ENCODE measurements at regions not wholly inside any gene's neighbourhood (a gene's known extent, or its start where the extent isn't known, plus 50 kb on each side); places are given as distances from the start of the nearest gene placed in this dataset.

- Histone ChIP-seq H3K36me3 (ENCODE audit: control insufficient read depth in 2 of 2, extremely low read depth in 1 of 2, insufficient read depth in 2 of 2, low read length in 2 of 2) (no peaks in the 10 kb centered on the region), H3K9ac (ENCODE audit: control insufficient read depth, extremely low read depth, insufficient read depth, low read length) (no peak overlapping the region), H3K9me3 (ENCODE audit: control insufficient read depth, low read depth, low read length) (no peaks in the 10 kb centered on the region), H3K27me3 (ENCODE audit: control insufficient read depth, extremely low read depth, insufficient read depth, low read length) (no peaks in the 10 kb centered on the region), H3K79me2 (ENCODE audit: control insufficient read depth, insufficient read depth, low read length) (no peaks in the 10 kb centered on the region), H4K20me1 (ENCODE audit: control insufficient read depth, extremely low read depth, insufficient read depth, low read length) (no peaks in the 10 kb centered on the region), H3K4me2 (ENCODE audit: control insufficient read depth, extremely low read depth, insufficient read depth, low read depth, low read length) (no peak overlapping the region), H2AFZ (ENCODE audit: control insufficient read depth, low read length) (no peak overlapping the region), H3K4me3 (ENCODE audit: control insufficient read depth in 2 of 3, extremely low read depth in 1 of 3, insufficient read depth in 2 of 3, low read depth in 1 of 3, low read length in 3 of 3) (no peak overlapping the region), H3K9me1 (ENCODE audit: control insufficient read depth, extremely low read depth, insufficient read depth, low read length) (no peaks in the 10 kb centered on the region), H3K4me1 (ENCODE audit: control insufficient read depth, extremely low read depth, insufficient read depth, low read length) (no peaks in the 10 kb centered on the region), H3K27ac (ENCODE audit: control insufficient read depth, insufficient read depth, low read length) (no peak overlapping the region)
- dilution Hi-C loops (cut with MboI; ENCODE audit: extremely low pct_ligation_motif_present, low sequenced_read_pairs): no loop called here
- TF ChIP-seq, protein P1, sequence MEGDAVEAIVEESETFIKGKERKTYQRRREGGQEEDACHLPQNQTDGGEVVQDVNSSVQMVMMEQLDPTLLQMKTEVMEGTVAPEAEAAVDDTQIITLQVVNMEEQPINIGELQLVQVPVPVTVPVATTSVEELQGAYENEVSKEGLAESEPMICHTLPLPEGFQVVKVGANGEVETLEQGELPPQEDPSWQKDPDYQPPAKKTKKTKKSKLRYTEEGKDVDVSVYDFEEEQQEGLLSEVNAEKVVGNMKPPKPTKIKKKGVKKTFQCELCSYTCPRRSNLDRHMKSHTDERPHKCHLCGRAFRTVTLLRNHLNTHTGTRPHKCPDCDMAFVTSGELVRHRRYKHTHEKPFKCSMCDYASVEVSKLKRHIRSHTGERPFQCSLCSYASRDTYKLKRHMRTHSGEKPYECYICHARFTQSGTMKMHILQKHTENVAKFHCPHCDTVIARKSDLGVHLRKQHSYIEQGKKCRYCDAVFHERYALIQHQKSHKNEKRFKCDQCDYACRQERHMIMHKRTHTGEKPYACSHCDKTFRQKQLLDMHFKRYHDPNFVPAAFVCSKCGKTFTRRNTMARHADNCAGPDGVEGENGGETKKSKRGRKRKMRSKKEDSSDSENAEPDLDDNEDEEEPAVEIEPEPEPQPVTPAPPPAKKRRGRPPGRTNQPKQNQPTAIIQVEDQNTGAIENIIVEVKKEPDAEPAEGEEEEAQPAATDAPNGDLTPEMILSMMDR (optimal IDR thresholded peaks at IDR 0.05 in 1 of 3, IDR thresholded peaks at IDR 0.05 in 1 of 3, conservative IDR thresholded peaks at IDR 0.05 in 1 of 3; ENCODE audit: extremely low read depth in 1 of 3, insufficient read depth in 2 of 3, low read length in 3 of 3): no peak
- no peak for TF ChIP-seq EZH2 (IDR thresholded peaks at IDR 0.05; ENCODE audit: low read length)
- no peak for DNase-seq (ENCODE audit: low read depth, low spot score)
- no peak for FAIRE-seq
These were observed 284.0 kb upstream of the DEFB112 start for GRCh38 chr6:50333696-50334095.

GRCh38 chr6:50337532-50338122 lies 287.9 kb upstream of the DEFB112 start:
- Histone ChIP-seq H4K20me1 (ENCODE audit: control insufficient read depth, extremely low read depth, insufficient read depth, low read length) (no peaks in the 10 kb centered on the region), H3K9me1 (ENCODE audit: control insufficient read depth, extremely low read depth, insufficient read depth, low read length) (no peaks in the 10 kb centered on the region), H3K79me2 (ENCODE audit: control insufficient read depth, insufficient read depth, low read length) (no peaks in the 10 kb centered on the region), H3K27me3 (ENCODE audit: control insufficient read depth, extremely low read depth, insufficient read depth, low read length) (no peaks in the 10 kb centered on the region), H3K9ac (ENCODE audit: control insufficient read depth, extremely low read depth, insufficient read depth, low read length) (no peak overlapping the region), H3K36me3 (ENCODE audit: control insufficient read depth in 2 of 2, extremely low read depth in 1 of 2, insufficient read depth in 2 of 2, low read length in 2 of 2) (no peaks in the 10 kb centered on the region), H3K4me2 (ENCODE audit: control insufficient read depth, extremely low read depth, insufficient read depth, low read depth, low read length) (no peak overlapping the region), H3K27ac (ENCODE audit: control insufficient read depth, insufficient read depth, low read length) (no peak overlapping the region), H3K9me3 (ENCODE audit: control insufficient read depth, low read depth, low read length) (no peaks in the 10 kb centered on the region), H3K4me3 (ENCODE audit: control insufficient read depth in 2 of 3, extremely low read depth in 1 of 3, insufficient read depth in 2 of 3, low read depth in 1 of 3, low read length in 3 of 3) (no peak overlapping the region), H3K4me1 (ENCODE audit: control insufficient read depth, extremely low read depth, insufficient read depth, low read length) (no peaks in the 10 kb centered on the region), H2AFZ (ENCODE audit: control insufficient read depth, low read length) (no peak overlapping the region)
- dilution Hi-C loops (cut with MboI; ENCODE audit: extremely low pct_ligation_motif_present, low sequenced_read_pairs): no loop called here
- TF ChIP-seq, protein P1 (optimal IDR thresholded peaks at IDR 0.05 in 1 of 3, IDR thresholded peaks at IDR 0.05 in 1 of 3, conservative IDR thresholded peaks at IDR 0.05 in 1 of 3; ENCODE audit: extremely low read depth in 1 of 3, insufficient read depth in 2 of 3, low read length in 3 of 3): no peak
- no peak for TF ChIP-seq EZH2 (IDR thresholded peaks at IDR 0.05; ENCODE audit: low read length)
- FAIRE-seq: no peak
- no peak for DNase-seq (ENCODE audit: low read depth, low spot score)

Data from keratinocyte (primary cell).